GM18861 (cell line): ENCODE measurements at regions not wholly inside any gene's neighbourhood (a gene's known extent, or its start where the extent isn't known, plus 50 kb on each side); places are given as distances from the start of the nearest gene placed in this dataset.
A peak's percentile ranks its signal among the peaks of the same experiment; 100 is the strongest.

Source experiments
- ATAC-seq: cut with Tn5 transposase; IDR thresholded peaks from one replicate; pipeline ENCODE4 v1.9.1; 2021; ENCODE audit not compliant: unreplicated experiment

- peak; percentile 40 for ATAC-seq
These were observed 232.1 kb downstream of the CPE start for GRCh38 chr4:165610679-165611437.

- ATAC-seq: peak; percentile 94
These were observed 234.1 kb downstream of the CPE start for GRCh38 chr4:165612936-165613335.

GRCh38 chr4:165613581-165613980 is 234.8 kb downstream of the CPE start:
- ATAC-seq: no peak

- ATAC-seq: no peak
These were observed 242.1 kb downstream of the CPE start for GRCh38 chr4:165620913-165621312.

GRCh38 chr4:165621983-165622382 is 243.2 kb downstream of the CPE start:
- ATAC-seq: no peak

GRCh38 chr4:165625281-165625680 is 246.5 kb downstream of the CPE start:
- ATAC-seq: no peak

DNA sequence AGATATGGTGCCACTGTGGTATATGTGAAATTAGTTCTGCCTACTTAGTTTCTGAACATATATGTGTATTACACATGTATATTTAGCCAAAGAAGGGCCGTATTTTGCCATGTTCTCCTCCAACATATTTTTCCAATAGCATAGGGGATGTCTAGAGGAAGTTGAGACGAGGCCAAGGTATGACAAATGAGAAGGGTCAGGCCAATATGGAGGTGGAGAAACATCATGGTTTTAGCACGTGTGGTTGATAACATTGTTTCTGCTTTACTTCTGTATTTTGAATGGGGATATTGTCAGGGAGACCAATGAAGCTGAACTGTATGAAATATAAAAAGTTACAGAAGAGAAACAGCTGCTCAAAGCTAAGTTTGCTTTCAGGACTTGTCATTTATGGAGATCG is 246.7 kb upstream of the TLL1 start:
- ATAC-seq: no peak

GRCh38 chr4:165627128-165627527 is 245.9 kb upstream of the TLL1 start:
- ATAC-seq: no peak

DNA sequence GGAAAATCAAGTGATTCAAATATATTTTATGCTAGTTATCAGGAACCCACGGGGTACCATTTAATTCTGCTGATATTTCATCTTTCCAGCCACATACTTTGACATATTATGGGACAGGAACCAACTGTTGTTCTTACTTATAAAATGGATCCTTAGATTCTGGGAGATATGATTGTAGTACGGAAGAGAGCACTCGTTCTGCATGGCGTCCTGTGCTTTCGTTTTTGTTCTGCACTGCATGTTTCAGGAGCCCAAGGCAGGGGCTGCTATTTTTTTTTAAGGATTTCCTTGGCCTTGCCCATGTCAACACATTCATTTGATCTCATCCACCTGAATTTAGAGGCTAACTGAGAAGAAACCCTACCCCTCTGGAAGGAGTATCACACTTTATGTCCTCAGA is 245.5 kb upstream of the TLL1 start:
- ATAC-seq: no peak

GRCh38 chr4:165628572-165628971 is 244.5 kb upstream of the TLL1 start:
- no peak for ATAC-seq

- ATAC-seq: no peak
These were observed 242.4 kb upstream of the TLL1 start for GRCh38 chr4:165630671-165631070.

- ATAC-seq: no peak
These were observed 241.7 kb upstream of the TLL1 start for GRCh38 chr4:165631208-165631894.

- no peak for ATAC-seq
These were observed 241.1 kb upstream of the TLL1 start for GRCh38 chr4:165631912-165632311.

GRCh38 chr4:165634766-165635165 is 238.3 kb upstream of the TLL1 start:
- ATAC-seq: no peak

GRCh38 chr4:165635381-165635780 is 237.7 kb upstream of the TLL1 start:
- ATAC-seq: no peak

GRCh38 chr4:165635951-165636350 is 237.1 kb upstream of the TLL1 start:
- no peak for ATAC-seq

DNA sequence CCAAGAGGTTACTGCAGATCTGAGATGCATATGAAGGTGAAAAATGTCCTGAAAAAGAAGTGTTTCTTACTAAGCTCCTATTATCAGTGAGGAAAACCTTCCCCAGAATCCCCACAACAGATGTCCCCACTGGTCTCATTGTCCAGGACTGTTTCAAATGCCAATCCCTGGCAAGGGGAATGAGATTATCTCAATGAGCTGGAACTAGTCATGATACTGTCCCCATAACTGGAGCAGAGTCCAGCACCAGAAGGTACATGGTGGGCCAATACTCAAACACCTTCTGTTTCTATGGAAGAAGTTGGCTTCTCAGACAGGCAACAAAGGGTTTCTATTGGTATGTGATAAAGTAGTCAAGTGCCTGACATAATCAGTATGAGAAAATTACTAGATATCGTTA is 221.1 kb upstream of the TLL1 start:
- ATAC-seq: no peak

GRCh38 chr4:165654556-165654955 is 218.5 kb upstream of the TLL1 start:
- ATAC-seq: no peak

DNA sequence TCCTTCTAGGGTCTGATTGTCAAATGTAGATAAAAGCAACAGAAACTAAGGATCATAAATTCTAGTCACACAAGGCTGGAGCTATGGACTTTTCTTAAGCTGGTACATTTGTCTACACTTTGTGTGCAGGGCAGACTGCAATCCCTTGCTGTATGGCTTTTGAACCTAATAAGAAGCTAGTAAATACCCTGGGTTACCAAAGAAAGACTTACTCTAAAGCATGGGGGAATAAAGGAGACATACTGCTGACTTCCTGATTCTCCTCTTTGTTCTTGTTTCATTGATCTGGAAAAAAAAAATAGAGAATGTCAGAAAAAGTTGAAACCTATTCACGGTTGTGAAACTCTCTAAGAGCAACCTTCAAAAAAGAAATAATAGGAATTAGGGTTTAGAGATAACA is 216.6 kb upstream of the TLL1 start:
- no peak for ATAC-seq

- no peak for ATAC-seq
These were observed 216.1 kb upstream of the TLL1 start for GRCh38 chr4:165656829-165657490.

DNA sequence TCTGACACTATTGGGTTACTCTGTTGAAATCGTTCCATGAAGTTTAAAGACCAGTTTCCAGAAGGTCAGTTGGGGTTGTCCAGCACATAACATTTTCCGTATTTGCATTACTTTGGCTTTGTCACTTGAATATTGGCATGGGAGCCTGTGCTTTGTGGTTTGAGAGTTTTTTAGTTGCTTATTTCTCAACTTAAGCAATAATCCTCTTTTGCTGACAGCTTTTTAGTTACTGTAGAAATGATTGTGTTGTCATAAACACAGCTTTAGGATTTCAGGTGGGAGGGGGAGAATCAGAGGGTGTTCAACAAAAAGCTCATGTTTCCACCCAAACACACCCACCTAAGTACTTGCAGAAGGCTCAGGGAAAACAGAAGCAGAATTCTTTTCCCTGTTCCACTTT is 210.7 kb upstream of the TLL1 start:
- ATAC-seq: no peak

DNA sequence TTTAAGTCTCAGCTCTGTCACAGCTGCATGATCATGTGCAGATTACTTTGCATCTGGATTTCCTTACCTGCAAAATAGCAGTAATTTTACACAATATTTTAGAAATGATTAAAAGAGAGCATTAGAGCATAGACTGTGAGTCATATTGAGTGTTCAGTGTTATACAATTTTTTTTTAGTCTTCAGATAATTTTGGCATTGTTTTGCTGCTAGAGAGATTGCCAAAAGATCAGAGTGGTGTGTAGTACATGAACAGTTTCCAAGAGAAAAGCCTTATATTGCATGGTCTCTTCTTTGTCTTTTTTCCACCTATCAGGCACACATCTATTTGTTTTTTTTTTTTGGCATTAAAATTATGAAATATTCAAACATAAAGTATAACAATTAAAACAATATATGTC is 209.6 kb upstream of the TLL1 start:
- no peak for ATAC-seq
